ENCODE measurements at regions not wholly inside any gene's neighbourhood (a gene's known extent, or its start where the extent isn't known, plus 50 kb on each side); places are given as distances from the start of the nearest gene placed in this dataset.

GRCh38 chr20:63121749-63122405, 94.1 kb downstream of the YTHDF1 start:
- H3K27ac ChIP-seq (ENCODE audit: low read depth, low read length), result no peak overlapping the region
- H3K79me2 ChIP-seq (ENCODE audit: control insufficient read depth, insufficient read depth, low read length, unreplicated experiment), result no peaks in the 10 kb centered on the region
- H2AFZ ChIP-seq (ENCODE audit: low read length, unreplicated experiment), result no peak overlapping the region
- peaks cover 47% of the 10 kb centered on the region for H3K27me3 ChIP-seq (ENCODE audit: insufficient read depth, low read length)
- no peak overlapping the region for H3K4me3 ChIP-seq (ENCODE audit: low read depth, low read length)
- no peaks in the 10 kb centered on the region for H3K4me1 ChIP-seq (ENCODE audit: control insufficient read depth, insufficient read depth, low read length, unreplicated experiment)
- H3K36me3 ChIP-seq (ENCODE audit: insufficient read depth, low read length), result no peaks in the 10 kb centered on the region

DNA sequence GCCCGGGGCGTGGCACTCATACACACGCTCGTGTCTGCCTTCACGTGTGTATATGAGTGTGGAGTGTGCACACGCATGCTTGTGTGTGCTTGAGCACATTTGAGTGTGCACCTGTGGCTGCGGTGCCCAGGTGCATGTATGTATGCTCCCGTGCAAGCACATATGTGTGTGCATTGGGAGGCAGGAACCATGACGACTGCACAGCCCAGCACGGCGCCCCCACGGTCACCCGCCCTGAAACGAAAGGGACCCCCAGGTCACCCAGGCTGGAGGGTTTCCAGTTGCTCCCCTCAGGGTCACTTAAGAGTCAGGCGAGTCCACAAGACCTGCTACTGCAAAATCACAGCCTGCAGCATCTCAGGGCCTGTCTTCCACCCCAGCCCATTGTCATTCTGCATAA, 94.7 kb downstream of the YTHDF1 start:
- Histone ChIP-seq H3K4me3 (ENCODE audit: low read depth, low read length) (no peak overlapping the region), H3K36me3 (ENCODE audit: insufficient read depth, low read length) (no peaks in the 10 kb centered on the region), H3K27me3 (ENCODE audit: insufficient read depth, low read length) (peaks cover 49% of the 10 kb centered on the region), H2AFZ (ENCODE audit: low read length, unreplicated experiment) (no peak overlapping the region), H3K4me1 (ENCODE audit: control insufficient read depth, insufficient read depth, low read length, unreplicated experiment) (no peaks in the 10 kb centered on the region), H3K79me2 (ENCODE audit: control insufficient read depth, insufficient read depth, low read length, unreplicated experiment) (no peaks in the 10 kb centered on the region), H3K27ac (ENCODE audit: low read depth, low read length) (no peak overlapping the region)

GRCh38 chr20:63120808-63121090, 95.2 kb downstream of the YTHDF1 start:
- Histone ChIP-seq H2AFZ (ENCODE audit: low read length, unreplicated experiment) (no peak overlapping the region), H3K27ac (ENCODE audit: low read depth, low read length) (no peak overlapping the region), H3K4me3 (ENCODE audit: low read depth, low read length) (no peak overlapping the region), H3K36me3 (ENCODE audit: insufficient read depth, low read length) (no peaks in the 10 kb centered on the region), H3K27me3 (ENCODE audit: insufficient read depth, low read length) (peaks cover 49% of the 10 kb centered on the region), H3K79me2 (ENCODE audit: control insufficient read depth, insufficient read depth, low read length, unreplicated experiment) (no peaks in the 10 kb centered on the region), H3K4me1 (ENCODE audit: control insufficient read depth, insufficient read depth, low read length, unreplicated experiment) (no peaks in the 10 kb centered on the region)

DNA sequence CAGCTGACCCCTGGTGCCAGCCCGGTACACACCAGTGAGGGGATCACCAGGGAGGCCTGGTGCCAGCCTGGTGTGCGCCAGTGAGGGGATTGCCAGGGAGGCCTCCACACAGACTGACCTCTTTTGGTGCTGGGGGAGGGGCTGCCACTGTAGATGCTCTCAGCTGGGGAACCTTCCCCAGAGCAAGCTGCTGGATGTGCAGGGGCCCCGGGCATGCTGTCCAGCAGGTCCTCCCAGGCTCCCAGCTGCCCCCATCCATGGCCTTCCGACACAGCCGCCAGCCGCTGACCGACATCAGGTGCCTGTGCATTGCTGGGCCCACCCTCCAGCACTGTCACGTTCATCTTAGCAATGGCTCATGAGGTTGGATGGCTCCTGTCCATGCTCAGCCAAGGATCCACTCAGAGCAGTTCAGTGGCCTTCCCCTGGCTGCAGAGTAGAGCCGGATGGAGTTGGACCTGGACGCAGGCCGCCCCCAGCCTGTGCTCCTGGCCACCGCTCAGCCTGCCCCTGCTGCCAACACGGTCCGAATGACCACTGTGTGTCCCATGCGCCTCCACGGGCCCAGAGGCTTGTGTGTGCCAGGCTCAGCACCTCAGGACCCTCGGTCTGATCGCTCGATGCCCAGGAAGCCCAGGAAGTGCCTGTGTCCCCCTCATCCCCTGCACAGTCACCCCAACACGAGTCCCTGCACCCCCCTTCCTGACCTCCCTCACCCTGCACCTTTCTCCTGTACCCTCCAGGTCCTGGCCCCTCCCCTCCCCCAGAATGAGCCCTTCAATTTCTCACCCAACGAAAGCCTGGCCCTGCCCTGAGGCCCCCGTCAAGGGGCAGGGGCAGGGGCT, 95.7 kb downstream of the YTHDF1 start:
- no peak overlapping the region for H3K4me3 ChIP-seq (ENCODE audit: low read depth, low read length)
- H3K27ac ChIP-seq (ENCODE audit: low read depth, low read length), result no peak overlapping the region
- H3K36me3 ChIP-seq (ENCODE audit: insufficient read depth, low read length), result no peaks in the 10 kb centered on the region
- H3K79me2 ChIP-seq (ENCODE audit: control insufficient read depth, insufficient read depth, low read length, unreplicated experiment), result no peaks in the 10 kb centered on the region
- no peak overlapping the region for H2AFZ ChIP-seq (ENCODE audit: low read length, unreplicated experiment)
- H3K4me1 ChIP-seq (ENCODE audit: control insufficient read depth, insufficient read depth, low read length, unreplicated experiment), result no peaks in the 10 kb centered on the region
- H3K27me3 ChIP-seq (ENCODE audit: insufficient read depth, low read length), result peaks cover 51% of the 10 kb centered on the region

DNA sequence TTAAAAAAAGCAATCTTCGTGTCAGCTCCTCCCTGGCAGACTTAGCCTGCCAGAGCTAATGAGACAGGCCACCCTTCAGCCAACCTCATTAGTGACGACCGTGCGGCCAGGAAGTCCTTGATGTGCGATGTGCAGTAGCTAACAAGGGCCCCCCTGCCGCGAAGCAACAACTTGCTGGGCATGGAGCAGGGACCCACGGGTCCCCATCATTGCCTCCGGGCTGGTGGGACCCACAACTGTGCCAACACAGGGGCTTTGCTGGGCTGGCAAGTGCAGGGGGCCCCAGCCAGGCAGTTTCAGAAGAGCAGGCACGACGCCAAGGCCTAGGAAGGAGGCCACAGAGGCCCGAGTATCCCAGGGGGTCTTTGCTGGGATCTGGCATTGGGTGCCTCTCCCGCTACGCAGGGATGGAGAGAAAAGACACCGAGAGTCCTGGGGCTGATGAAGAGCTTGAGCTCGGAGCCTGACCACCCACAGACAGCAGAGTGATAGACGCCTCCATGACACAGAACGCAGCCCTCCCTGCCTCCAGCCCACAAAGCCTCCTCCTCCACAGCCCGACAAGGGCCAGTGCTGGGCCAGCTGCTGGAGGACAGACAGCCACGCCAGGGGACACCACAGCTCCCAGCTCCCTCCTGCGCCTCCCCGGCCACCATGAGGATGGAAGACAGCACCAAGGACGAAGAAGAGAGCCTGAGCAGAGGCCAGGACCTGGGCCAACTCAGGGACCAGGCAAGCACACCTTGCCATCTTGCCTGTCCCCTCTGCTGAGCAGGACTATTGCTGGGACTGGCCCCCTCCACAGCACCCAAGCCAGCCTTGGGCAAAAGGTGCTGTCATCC, 96.6 kb downstream of the YTHDF1 start:
- peaks cover 57% of the 10 kb centered on the region for H3K27me3 ChIP-seq (ENCODE audit: insufficient read depth, low read length)
- H3K79me2 ChIP-seq (ENCODE audit: control insufficient read depth, insufficient read depth, low read length, unreplicated experiment), result no peaks in the 10 kb centered on the region
- H2AFZ ChIP-seq (ENCODE audit: low read length, unreplicated experiment), result no peak overlapping the region
- H3K36me3 ChIP-seq (ENCODE audit: insufficient read depth, low read length), result no peaks in the 10 kb centered on the region
- H3K4me3 ChIP-seq (ENCODE audit: low read depth, low read length), result no peak overlapping the region
- H3K4me1 ChIP-seq (ENCODE audit: control insufficient read depth, insufficient read depth, low read length, unreplicated experiment), result no peaks in the 10 kb centered on the region
- H3K27ac ChIP-seq (ENCODE audit: low read depth, low read length), result no peak overlapping the region

DNA sequence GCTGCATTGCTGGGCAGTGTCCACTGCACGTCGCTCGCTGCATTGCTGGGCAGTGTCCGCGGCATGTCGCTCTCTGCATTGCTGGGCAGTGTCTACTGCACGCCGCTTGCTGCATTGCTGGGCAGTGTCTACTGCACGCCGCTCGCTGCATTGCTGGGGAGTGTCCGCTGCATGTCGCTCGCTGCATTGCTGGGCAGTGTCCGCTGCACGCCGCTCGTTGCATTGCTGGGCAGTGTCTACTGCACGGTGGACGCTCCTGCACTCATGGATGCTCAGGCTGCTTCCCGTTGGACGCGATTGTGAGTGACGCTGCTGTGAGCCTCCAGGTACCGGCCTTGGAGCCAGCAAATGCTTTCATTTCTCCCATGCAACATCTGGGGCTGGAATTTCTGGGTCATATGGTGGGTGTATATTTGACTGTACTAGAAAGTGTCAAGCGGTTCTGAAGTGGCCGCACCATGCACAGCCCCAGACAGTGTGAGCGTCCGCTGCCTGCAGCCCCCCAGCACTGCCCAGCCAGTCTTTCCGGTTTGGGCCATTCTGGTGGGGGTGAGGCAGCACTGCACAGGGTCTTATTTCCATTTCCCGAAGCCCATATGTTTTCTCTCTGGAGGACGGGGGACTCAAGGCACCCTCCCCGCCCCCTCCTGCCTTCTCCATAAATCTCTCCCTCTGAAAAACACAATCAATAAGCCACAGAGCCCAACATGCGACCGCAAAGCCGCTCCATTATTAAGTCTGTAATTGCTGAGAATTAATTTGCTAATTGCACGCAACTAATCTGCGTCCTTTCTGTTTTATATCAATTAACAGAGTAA, 97.4 kb downstream of the YTHDF1 start:
- no peaks in the 10 kb centered on the region for H3K4me1 ChIP-seq (ENCODE audit: control insufficient read depth, insufficient read depth, low read length, unreplicated experiment)

DNA sequence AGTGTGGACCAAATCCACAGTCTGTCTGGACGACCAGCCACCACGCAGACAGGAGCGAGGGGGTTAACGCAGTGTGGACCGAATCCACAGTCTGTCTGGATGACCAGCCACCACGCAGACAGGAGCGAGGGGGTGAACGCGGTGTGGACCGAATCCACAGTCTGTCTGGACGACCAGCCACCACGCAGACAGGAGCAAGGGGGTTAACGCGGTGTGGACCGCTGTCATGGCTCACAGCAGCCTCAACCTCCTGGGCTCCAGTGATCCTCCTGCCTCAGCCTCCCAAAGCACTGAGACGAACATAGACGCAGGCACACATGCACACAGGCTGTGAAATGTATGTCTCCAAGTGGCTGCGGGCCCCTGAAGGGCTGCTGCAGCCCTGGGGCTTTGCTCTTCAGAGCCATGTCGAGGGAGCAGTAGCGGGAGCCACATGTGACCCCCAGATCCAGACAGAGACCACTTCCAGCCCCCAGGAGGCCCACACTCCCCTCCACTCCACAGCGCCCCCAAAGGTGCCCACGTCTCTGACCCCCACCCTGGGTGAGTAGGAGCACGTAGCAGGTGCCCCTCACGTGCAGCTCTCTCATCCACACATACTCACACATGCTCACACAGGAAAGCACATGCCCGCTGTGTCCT, 98.1 kb downstream of the YTHDF1 start:
- H3K27me3 ChIP-seq (ENCODE audit: insufficient read depth, low read length), result peaks cover 72% of the 10 kb centered on the region
- no peak overlapping the region for H3K27ac ChIP-seq (ENCODE audit: low read depth, low read length)
- H3K36me3 ChIP-seq (ENCODE audit: insufficient read depth, low read length), result no peaks in the 10 kb centered on the region
- H3K4me1 ChIP-seq (ENCODE audit: control insufficient read depth, insufficient read depth, low read length, unreplicated experiment), result no peaks in the 10 kb centered on the region
- H3K4me3 ChIP-seq (ENCODE audit: low read depth, low read length), result no peak overlapping the region
- H2AFZ ChIP-seq (ENCODE audit: low read length, unreplicated experiment), result no peak overlapping the region
- no peaks in the 10 kb centered on the region for H3K79me2 ChIP-seq (ENCODE audit: control insufficient read depth, insufficient read depth, low read length, unreplicated experiment)

More for the DNA sequence above, 97.4 kb downstream of the YTHDF1 start:
- Histone ChIP-seq H3K36me3 (ENCODE audit: insufficient read depth, low read length) (no peaks in the 10 kb centered on the region), H3K27ac (ENCODE audit: low read depth, low read length) (no peak overlapping the region), H3K27me3 (ENCODE audit: insufficient read depth, low read length) (peaks cover 65% of the 10 kb centered on the region), H3K4me3 (ENCODE audit: low read depth, low read length) (no peak overlapping the region), H2AFZ (ENCODE audit: low read length, unreplicated experiment) (no peak overlapping the region), H3K79me2 (ENCODE audit: control insufficient read depth, insufficient read depth, low read length, unreplicated experiment) (no peaks in the 10 kb centered on the region)

DNA sequence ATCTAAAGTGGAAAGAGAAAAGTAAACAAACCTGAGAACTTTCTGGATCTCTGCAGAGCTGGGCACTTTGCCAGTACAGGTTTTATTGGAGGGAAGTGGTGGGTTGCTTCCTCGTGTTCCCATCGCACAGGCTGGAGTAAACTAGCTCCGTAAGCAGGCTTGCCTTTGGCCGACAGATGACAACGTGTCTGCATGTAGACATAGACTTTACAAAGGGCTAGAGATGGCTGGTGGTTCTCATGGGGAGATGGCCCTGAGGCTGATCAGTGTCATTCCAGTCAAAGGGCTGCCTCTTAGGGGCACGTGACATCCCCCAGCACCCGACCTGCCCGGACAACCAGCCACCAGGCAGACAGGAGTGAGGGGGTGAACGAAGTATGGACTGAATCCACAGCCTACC, 98.8 kb downstream of the YTHDF1 start:
- H3K4me1 ChIP-seq (ENCODE audit: control insufficient read depth, insufficient read depth, low read length, unreplicated experiment), result no peaks in the 10 kb centered on the region
- H3K27me3 ChIP-seq (ENCODE audit: insufficient read depth, low read length), result peaks cover 72% of the 10 kb centered on the region
- H2AFZ ChIP-seq (ENCODE audit: low read length, unreplicated experiment), result no peak overlapping the region
- no peak overlapping the region for H3K4me3 ChIP-seq (ENCODE audit: low read depth, low read length)
- H3K36me3 ChIP-seq (ENCODE audit: insufficient read depth, low read length), result no peaks in the 10 kb centered on the region
- H3K27ac ChIP-seq (ENCODE audit: low read depth, low read length), result no peak overlapping the region
- no peaks in the 10 kb centered on the region for H3K79me2 ChIP-seq (ENCODE audit: control insufficient read depth, insufficient read depth, low read length, unreplicated experiment)

DNA sequence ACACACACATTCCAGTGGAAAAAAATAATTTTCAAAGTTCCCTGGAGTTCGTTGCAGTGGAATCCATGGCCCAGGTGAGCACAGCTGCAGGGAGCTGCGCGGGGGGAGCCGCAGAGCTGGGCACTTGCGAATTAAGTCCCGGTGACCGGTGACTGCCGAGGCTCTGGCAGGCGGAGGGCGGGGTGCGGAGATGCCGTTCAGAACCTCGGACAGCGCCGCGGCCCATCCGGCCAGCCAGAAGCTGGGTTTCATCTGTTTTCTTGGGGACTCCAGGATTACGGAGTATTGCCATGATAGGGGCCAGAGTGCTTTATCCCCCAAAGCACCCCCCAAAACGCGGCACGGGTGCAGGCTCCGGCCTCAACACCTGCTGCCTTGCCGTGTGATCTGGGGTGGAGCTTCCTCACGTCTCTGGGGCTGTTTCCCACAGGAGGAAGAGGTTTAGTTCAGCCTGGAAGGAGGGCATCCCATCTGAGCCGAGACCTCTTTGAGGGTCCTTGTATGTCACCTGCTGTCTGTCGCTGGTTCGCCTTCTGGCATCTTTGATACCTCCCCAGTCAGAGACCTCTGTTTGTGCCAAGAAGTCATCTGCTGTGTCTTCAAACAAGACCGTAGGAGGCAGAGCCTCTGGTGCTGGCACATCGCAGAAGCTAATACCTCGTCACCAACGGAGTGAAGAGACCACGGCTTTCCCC, 99.4 kb downstream of the YTHDF1 start:
- peaks cover 75% of the 10 kb centered on the region for H3K27me3 ChIP-seq (ENCODE audit: insufficient read depth, low read length)
- no peaks in the 10 kb centered on the region for H3K79me2 ChIP-seq (ENCODE audit: control insufficient read depth, insufficient read depth, low read length, unreplicated experiment)
- H3K27ac ChIP-seq (ENCODE audit: low read depth, low read length), result no peak overlapping the region
- H3K36me3 ChIP-seq (ENCODE audit: insufficient read depth, low read length), result no peaks in the 10 kb centered on the region
- H2AFZ ChIP-seq (ENCODE audit: low read length, unreplicated experiment), result no peak overlapping the region
- H3K4me3 ChIP-seq (ENCODE audit: low read depth, low read length), result no peak overlapping the region
- no peaks in the 10 kb centered on the region for H3K4me1 ChIP-seq (ENCODE audit: control insufficient read depth, insufficient read depth, low read length, unreplicated experiment)

Data from ACC112 (cell line).